HS-27A (cell line): ENCODE measurements at regions not wholly inside any gene's neighbourhood (a gene's known extent, or its start where the extent isn't known, plus 50 kb on each side); places are given as distances from the start of the nearest gene placed in this dataset.
"Not testable (repeated sequence)": the region's sequence is repeated elsewhere in the genome, so short reads cannot be mapped to it uniquely, and the experiment has no call there.

Source experiments
- DNase-seq: peaks from one replicate; pipeline ENCODE4 v3.0.0-alpha.2; 2012; ENCODE audit warnings: low read depth, missing footprints

- no peak for DNase-seq
These were observed 118.0 kb downstream of the RFPL4B start for GRCh38 chr6:112464901-112465665.

GRCh38 chr6:112466373-112467151, 119.4 kb downstream of the RFPL4B start:
- peak; percentile 69 for DNase-seq

GRCh38 chr6:112468359-112468758, 121.2 kb downstream of the RFPL4B start:
- DNase-seq, result peak; percentile 82

- DNase-seq, result no peak
These were observed 122.2 kb downstream of the RFPL4B start for GRCh38 chr6:112469306-112469705.

- no peak for DNase-seq
These were observed 123.2 kb downstream of the RFPL4B start for GRCh38 chr6:112470376-112470775.

- DNase-seq, result no peak
These were observed 123.8 kb downstream of the RFPL4B start for GRCh38 chr6:112470950-112471349.

- DNase-seq, result no peak
These were observed 128.0 kb downstream of the RFPL4B start for GRCh38 chr6:112475083-112475482.

- no peak for DNase-seq
These were observed 130.0 kb downstream of the RFPL4B start for GRCh38 chr6:112477125-112477524.

- no peak for DNase-seq
These were observed 130.9 kb downstream of the RFPL4B start for GRCh38 chr6:112478036-112478435.

- not testable (repeated sequence) for DNase-seq
These were observed 132.8 kb downstream of the RFPL4B start for GRCh38 chr6:112479975-112480374.

- DNase-seq, result no peak
These were observed 133.4 kb downstream of the RFPL4B start for GRCh38 chr6:112480553-112480952.

GRCh38 chr6:112481211-112481610, 134.1 kb downstream of the RFPL4B start:
- no peak for DNase-seq

- DNase-seq, result no peak
These were observed 135.2 kb downstream of the RFPL4B start for GRCh38 chr6:112482373-112482772.

GRCh38 chr6:112485120-112485826, 138.1 kb downstream of the RFPL4B start:
- no peak for DNase-seq

GRCh38 chr6:112485827-112486212, 138.7 kb downstream of the RFPL4B start:
- DNase-seq, result no peak

GRCh38 chr6:112486454-112486853, 139.3 kb downstream of the RFPL4B start:
- no peak for DNase-seq

GRCh38 chr6:112488238-112488637, 141.1 kb downstream of the RFPL4B start:
- DNase-seq, result no peak

- DNase-seq, result no peak
These were observed 154.6 kb downstream of the RFPL4B start for GRCh38 chr6:112501705-112502104.

- DNase-seq, result no peak
These were observed 155.4 kb downstream of the RFPL4B start for GRCh38 chr6:112502351-112503090.

- DNase-seq, result no peak
These were observed 156.0 kb downstream of the RFPL4B start for GRCh38 chr6:112503091-112503596.

GRCh38 chr6:112504621-112505020, 157.5 kb downstream of the RFPL4B start:
- DNase-seq, result no peak

- DNase-seq, result no peak
These were observed 164.3 kb downstream of the RFPL4B start for GRCh38 chr6:112511441-112511840.
